ENCODE measurements at regions not wholly inside any gene's neighbourhood (a gene's known extent, or its start where the extent isn't known, plus 50 kb on each side); places are given as distances from the start of the nearest gene placed in this dataset.

- TF ChIP-seq AEBP2 (tag by site-specific recombination; IDR thresholded peaks at IDR 0.05; ENCODE audit: borderline replicate concordance), result no peak
- TF ChIP-seq ZNF114 (tag by site-specific recombination; IDR thresholded peaks at IDR 0.05), result no peak
- TF ChIP-seq, protein P1, sequence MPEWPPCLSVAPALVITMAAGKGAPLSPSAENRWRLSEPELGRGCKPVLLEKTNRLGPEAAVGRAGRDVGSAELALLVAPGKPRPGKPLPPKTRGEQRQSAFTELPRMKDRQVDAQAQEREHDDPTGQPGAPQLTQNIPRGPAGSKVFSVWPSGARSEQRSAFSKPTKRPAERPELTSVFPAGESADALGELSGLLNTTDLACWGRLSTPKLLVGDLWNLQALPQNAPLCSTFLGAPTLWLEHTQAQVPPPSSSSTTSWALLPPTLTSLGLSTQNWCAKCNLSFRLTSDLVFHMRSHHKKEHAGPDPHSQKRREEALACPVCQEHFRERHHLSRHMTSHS (tag by site-specific recombination; IDR thresholded peaks at IDR 0.05), result no peak
- no peak for TF ChIP-seq KLF17 (tag by site-specific recombination; IDR thresholded peaks at IDR 0.05)
- no peak for TF ChIP-seq ZNF707 (tag by site-specific recombination; IDR thresholded peaks at IDR 0.05)
- no peak for TF ChIP-seq SP2 (tag by site-specific recombination; IDR thresholded peaks at IDR 0.05)
- no peak for TF ChIP-seq ZSCAN30 (tag by site-specific recombination; IDR thresholded peaks at IDR 0.05)
Measured at GRCh38 chr4:10806953-10807645, 122.5 kb upstream of the CLNK start (continued).

DNA sequence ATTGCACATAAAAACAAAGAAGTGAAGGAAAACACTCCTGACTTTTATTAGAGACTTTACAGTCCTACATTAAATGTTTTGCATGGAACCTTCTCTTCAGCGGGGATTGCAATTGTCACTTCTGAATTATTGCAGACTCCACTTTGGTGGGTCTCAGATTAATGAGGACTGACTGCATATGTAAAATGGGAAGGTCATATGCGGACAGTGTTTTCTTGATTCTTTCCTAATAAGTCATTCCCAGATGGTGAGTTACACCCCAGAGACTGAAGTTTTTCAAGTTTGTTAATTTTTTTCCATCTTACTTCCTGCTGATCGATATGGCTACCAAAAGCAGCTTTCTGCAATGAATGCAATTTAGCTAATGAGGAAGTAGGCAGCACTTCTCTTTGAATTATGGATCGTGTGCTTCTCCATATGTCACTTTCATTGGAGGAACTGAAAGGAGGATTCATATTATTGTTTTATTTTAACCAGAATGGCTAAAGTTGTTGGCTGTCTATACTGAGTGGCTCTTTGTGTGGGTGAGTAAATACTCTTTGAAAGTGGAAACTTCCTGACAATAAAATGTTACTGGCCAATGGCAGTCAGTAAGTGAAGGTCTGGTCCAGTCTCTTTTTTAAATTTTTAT lies 119.3 kb upstream of the CLNK start:
- POLR2A ChIA-PET, result no interaction called here

More for the DNA sequence above, 119.3 kb upstream of the CLNK start:
- CTCF ChIA-PET, result no interaction called here
- Histone ChIP-seq H3K27ac (ENCODE audit: extremely low read depth, low read depth, low read length) (no peak overlapping the region), H3K4me3 (ENCODE audit: low read depth, low read length) (no peak overlapping the region), H3K9me3 (ENCODE audit: control insufficient read depth, insufficient read depth, low read depth, low read length) (no peaks in the 10 kb centered on the region), H3K4me1 (ENCODE audit: control insufficient read depth, insufficient read depth, low read length) (no peaks in the 10 kb centered on the region), H3K36me3 (ENCODE audit: control insufficient read depth in 2 of 2, insufficient read depth in 1 of 2, low read length in 2 of 2) (no peaks in the 10 kb centered on the region)
- TF ChIP-seq ZNF449 (tag by site-specific recombination; IDR thresholded peaks at IDR 0.05) (no peak), ZNF138 (tag by site-specific recombination; IDR thresholded peaks at IDR 0.05; ENCODE audit: borderline replicate concordance) (no peak), ZNF677 (tag by site-specific recombination; IDR thresholded peaks at IDR 0.05) (no peak), ZSCAN16 (tag by site-specific recombination; IDR thresholded peaks at IDR 0.05) (no peak), ZNF404 (tag by site-specific recombination; IDR thresholded peaks at IDR 0.05) (no peak), SP7 (tag by site-specific recombination; IDR thresholded peaks at IDR 0.05) (no peak), ZNF292 (tag by site-specific recombination; IDR thresholded peaks at IDR 0.05; ENCODE audit: borderline replicate concordance, low read depth) (no peak), GLIS2 (tag by site-specific recombination; IDR thresholded peaks at IDR 0.05) (no peak), ZNF274 (IDR thresholded peaks at IDR 0.05; ENCODE audit: low read length) (no peak), ZNF274 (tag by site-specific recombination; IDR thresholded peaks at IDR 0.05; ENCODE audit: borderline replicate concordance) (no peak), ZNF560 (tag by site-specific recombination; IDR thresholded peaks at IDR 0.05; ENCODE audit: borderline replicate concordance) (no peak), ZSCAN30 (tag by site-specific recombination; IDR thresholded peaks at IDR 0.05) (no peak), ZBTB48 (tag by site-specific recombination; IDR thresholded peaks at IDR 0.05) (no peak), ZNF214 (tag by site-specific recombination; IDR thresholded peaks at IDR 0.05; ENCODE audit: borderline replicate concordance) (no peak)
- TF ChIP-seq, protein P2, sequence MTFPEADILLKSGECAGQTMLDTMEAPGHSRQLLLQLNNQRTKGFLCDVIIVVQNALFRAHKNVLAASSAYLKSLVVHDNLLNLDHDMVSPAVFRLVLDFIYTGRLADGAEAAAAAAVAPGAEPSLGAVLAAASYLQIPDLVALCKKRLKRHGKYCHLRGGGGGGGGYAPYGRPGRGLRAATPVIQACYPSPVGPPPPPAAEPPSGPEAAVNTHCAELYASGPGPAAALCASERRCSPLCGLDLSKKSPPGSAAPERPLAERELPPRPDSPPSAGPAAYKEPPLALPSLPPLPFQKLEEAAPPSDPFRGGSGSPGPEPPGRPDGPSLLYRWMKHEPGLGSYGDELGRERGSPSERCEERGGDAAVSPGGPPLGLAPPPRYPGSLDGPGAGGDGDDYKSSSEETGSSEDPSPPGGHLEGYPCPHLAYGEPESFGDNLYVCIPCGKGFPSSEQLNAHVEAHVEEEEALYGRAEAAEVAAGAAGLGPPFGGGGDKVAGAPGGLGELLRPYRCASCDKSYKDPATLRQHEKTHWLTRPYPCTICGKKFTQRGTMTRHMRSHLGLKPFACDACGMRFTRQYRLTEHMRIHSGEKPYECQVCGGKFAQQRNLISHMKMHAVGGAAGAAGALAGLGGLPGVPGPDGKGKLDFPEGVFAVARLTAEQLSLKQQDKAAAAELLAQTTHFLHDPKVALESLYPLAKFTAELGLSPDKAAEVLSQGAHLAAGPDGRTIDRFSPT (tag by site-specific recombination; IDR thresholded peaks at IDR 0.05), result no peak
